Fibroblast of villous mesenchyme (primary cell): ENCODE measurements at regions not wholly inside any gene's neighbourhood (a gene's known extent, or its start where the extent isn't known, plus 50 kb on each side); places are given as distances from the start of the nearest gene placed in this dataset.

Experiments
- DNase-seq: peaks from one replicate; pipeline ENCODE4 v3.0.0-alpha.2; 2010; ENCODE audit warnings: low read depth
- H3K4me3 ChIP-seq: 2 replicates; pipeline ENCODE4 v1.5.1; 2011; ENCODE audit warnings: low read depth, mild to moderate bottlenecking, low read length
- CTCF ChIP-seq: IDR thresholded peaks from 2 replicates; pipeline ENCODE4 v1.5.1; 2012; ENCODE audit warnings: low read depth, mild to moderate bottlenecking, low read length; ENCODE audit not compliant: insufficient read depth

GRCh38 chr1:82538876-82539275, 738.1 kb downstream of the ADGRL2 start:
- no peak for TF ChIP-seq CTCF
- H3K4me3 ChIP-seq: no peak overlapping the region
- peak; percentile 9 for DNase-seq

DNA sequence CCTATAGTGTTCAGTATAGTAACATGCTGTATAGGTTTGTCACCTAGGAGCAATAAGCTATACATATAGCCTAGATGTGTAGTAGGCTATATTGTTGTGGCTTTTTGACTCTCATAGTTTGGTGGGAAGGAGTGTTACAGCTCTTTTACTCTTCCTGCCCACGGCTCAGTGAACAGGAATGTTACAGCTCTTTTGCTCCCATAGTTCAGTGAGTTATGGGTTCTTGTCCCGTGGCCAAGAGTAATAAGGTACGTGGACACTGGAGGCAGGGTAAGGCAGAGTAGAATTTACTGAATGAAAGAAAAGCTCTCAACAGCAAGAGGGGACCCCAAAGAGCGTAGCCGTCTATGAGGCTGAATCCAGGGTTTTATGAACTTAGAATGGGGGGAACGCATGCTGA, 734.3 kb downstream of the ADGRL2 start:
- TF ChIP-seq CTCF: no peak
- DNase-seq: no peak
- no peak overlapping the region for H3K4me3 ChIP-seq

DNA sequence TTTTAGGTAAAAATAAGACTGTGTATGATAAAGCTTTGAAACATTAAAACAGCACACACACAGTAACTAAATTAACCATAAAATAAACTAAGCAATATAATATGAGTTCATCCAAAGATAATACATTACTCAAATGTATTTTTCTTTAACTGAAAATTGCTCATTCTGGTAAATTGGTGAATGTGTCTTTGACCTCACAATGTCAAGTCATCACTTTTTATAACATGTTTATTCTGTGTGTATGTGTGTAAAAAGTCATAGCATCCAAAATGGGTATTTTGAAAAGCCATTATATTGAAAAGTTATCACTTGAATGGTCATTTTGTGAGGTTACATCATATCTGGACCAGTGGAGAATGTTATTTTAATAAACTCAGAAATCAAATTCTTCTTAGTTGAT, 724.6 kb downstream of the ADGRL2 start:
- DNase-seq: no peak
- no peak overlapping the region for H3K4me3 ChIP-seq
- no peak for TF ChIP-seq CTCF

DNA sequence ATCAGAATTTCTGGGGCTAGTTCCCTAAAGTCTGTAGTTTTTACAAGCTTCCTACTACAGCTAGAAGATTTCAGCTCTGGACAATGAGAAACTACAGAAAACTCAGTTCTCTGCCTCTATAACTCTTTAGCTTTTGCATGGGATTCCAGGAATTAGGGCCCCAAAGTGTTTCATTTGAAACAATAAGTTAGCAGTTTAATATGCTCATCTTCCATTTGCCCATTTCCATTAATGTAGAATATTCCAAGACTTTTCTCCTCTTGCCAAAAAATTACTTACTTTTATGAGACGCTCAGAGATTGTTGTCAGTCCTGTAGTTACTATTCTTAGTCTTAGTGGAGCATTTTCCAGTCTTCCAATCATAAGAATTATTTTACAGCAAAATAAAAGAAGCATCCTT, 719.9 kb downstream of the ADGRL2 start:
- no peak for TF ChIP-seq CTCF

DNA sequence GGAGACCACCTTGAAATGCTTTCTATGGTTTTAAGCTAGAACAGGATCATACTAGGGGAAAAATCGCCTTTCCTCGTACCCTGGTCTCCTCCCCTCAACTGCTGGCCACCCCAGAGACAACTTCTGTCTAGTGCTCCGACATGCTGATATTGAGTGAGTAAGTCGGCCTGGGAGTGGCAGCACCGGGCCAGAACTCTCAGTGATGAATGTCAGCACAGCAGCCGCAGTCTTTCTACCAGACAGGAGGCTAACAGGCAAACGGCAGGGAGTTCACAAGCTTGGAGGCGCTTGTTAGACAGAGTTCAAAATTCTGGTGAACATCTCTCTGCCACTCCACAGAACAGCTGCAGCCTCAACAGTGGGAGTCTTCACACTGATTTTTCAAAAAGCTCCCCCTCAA, 716.9 kb downstream of the ADGRL2 start:
- peak; percentile 0 for DNase-seq
- no peak for TF ChIP-seq CTCF
- H3K4me3 ChIP-seq: no peak overlapping the region

More for the DNA sequence above, 719.9 kb downstream of the ADGRL2 start:
- no peak overlapping the region for H3K4me3 ChIP-seq
- DNase-seq: no peak

- no peak for TF ChIP-seq CTCF
- DNase-seq: peak; percentile 12
- no peak overlapping the region for H3K4me3 ChIP-seq
Observed at GRCh38 chr1:82515650-82516049, 714.9 kb downstream of the ADGRL2 start.

DNA sequence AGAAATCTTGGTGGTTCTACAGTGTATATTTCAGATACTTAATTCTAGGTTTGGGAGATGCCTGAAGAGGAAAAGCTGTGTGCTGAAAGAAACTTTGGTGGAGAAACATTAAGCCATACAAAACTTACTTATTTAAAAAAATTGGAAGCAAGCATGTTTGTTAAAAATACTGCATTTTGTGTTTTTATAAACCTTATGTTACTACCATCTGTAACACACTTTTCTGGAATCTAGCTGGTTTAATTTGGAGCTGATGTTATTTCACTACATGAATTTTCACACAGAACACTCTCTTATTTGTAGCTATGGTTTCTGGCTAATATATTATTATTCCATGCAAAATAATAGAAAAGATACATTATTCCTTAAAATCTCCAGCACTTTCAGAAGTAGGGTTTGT, 710.7 kb downstream of the ADGRL2 start:
- DNase-seq: no peak
- TF ChIP-seq CTCF: no peak
- H3K4me3 ChIP-seq: no peak overlapping the region
